ENCODE measurements at regions not wholly inside any gene's neighbourhood (a gene's known extent, or its start where the extent isn't known, plus 50 kb on each side); places are given as distances from the start of the nearest gene placed in this dataset.
"Not testable (repeated sequence)": the region's sequence is repeated elsewhere in the genome, so short reads cannot be mapped to it uniquely, and the experiment has no call there.

GRCh38 chr5:44949687-44950086 lies 140.9 kb downstream of the MRPS30 start:
- Histone ChIP-seq H3K4me3 (replicated peaks in 1 of 3) (no peak overlapping the region), H3K27ac (no peak overlapping the region), H3K36me3 (no peaks in the 10 kb centered on the region), H3K27me3 (no peaks in the 10 kb centered on the region), H3K9me3 (no peaks in the 10 kb centered on the region), H3K4me1 (peaks cover 9 to 10% of the 10 kb centered on the region in 2 donors)
- intact Hi-C loops (cut with DNase I): no loop called here
- TF ChIP-seq POLR2A (IDR thresholded peaks at IDR 0.05): no peak
- TF ChIP-seq, protein P1, sequence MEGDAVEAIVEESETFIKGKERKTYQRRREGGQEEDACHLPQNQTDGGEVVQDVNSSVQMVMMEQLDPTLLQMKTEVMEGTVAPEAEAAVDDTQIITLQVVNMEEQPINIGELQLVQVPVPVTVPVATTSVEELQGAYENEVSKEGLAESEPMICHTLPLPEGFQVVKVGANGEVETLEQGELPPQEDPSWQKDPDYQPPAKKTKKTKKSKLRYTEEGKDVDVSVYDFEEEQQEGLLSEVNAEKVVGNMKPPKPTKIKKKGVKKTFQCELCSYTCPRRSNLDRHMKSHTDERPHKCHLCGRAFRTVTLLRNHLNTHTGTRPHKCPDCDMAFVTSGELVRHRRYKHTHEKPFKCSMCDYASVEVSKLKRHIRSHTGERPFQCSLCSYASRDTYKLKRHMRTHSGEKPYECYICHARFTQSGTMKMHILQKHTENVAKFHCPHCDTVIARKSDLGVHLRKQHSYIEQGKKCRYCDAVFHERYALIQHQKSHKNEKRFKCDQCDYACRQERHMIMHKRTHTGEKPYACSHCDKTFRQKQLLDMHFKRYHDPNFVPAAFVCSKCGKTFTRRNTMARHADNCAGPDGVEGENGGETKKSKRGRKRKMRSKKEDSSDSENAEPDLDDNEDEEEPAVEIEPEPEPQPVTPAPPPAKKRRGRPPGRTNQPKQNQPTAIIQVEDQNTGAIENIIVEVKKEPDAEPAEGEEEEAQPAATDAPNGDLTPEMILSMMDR (IDR thresholded peaks at IDR 0.05): no peak
- WGBS, 2 donors: 84 to 91% methylated on average over 4 of the region's 4 CpGs
- no peak for DNase-seq

- 38 to 44% methylated on average over 3 of the region's 3 CpGs for WGBS, 2 donors
- peaks cover 9 to 10% of the 10 kb centered on the region in 2 donors for H3K4me1 ChIP-seq
- no peaks in the 10 kb centered on the region for H3K9me3 ChIP-seq
- H3K27ac ChIP-seq: peak overlapping the region in 2 of 3 donors; percentile 30 to 61
- no peak overlapping the region for H3K4me3 ChIP-seq (replicated peaks in 1 of 3)
- DNase-seq: peak; percentile 28 to 35
- TF ChIP-seq, protein P1 (IDR thresholded peaks at IDR 0.05): no peak
- TF ChIP-seq POLR2A (IDR thresholded peaks at IDR 0.05): no peak
- no peaks in the 10 kb centered on the region for H3K27me3 ChIP-seq
- no peaks in the 10 kb centered on the region for H3K36me3 ChIP-seq
- intact Hi-C loops (cut with DNase I): no loop called here
Measured at GRCh38 chr5:44951371-44951770, 142.6 kb downstream of the MRPS30 start.

DNA sequence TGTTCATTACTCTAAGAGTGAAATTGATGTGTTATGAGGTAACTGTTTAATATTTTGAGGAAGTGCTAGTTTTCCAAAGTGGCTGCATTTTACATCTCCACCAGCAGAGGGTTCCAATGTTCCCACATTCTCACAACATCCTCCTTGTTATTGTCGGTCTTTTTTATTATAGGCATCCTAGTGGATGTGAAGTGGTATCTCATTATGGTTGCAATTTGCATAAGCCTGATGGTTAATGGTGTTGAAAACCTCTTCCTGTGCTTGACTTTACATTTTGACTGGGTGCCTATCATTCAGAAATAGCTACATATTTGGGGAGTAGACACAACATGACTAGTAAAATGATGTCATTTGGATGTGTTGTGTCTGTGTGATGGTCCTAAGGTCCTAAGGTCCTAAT lies 143.6 kb downstream of the MRPS30 start:
- DNase-seq: no peak
- intact Hi-C loops (cut with DNase I): no loop called here
- TF ChIP-seq POLR2A (IDR thresholded peaks at IDR 0.05): no peak
- TF ChIP-seq, protein P1 (IDR thresholded peaks at IDR 0.05): peak in 3 of 6 experiments; percentile 38 to 57 (median 46)
- Histone ChIP-seq H3K27me3 (no peaks in the 10 kb centered on the region), H3K36me3 (no peaks in the 10 kb centered on the region), H3K4me1 (peaks cover 9 to 10% of the 10 kb centered on the region in 2 donors), H3K4me3 (replicated peaks in 1 of 3) (no peak overlapping the region), H3K27ac (no peak overlapping the region), H3K9me3 (no peaks in the 10 kb centered on the region)
- WGBS, 2 donors: 31 to 46% methylated on average over 1 of the region's 1 CpG

- Histone ChIP-seq H3K27ac (no peak overlapping the region), H3K36me3 (no peaks in the 10 kb centered on the region), H3K4me3 (replicated peaks in 1 of 3) (no peak overlapping the region), H3K9me3 (no peaks in the 10 kb centered on the region), H3K27me3 (no peaks in the 10 kb centered on the region), H3K4me1 (peaks cover 9 to 10% of the 10 kb centered on the region in 2 donors)
- 67 to 76% methylated on average over 2 of the region's 2 CpGs for WGBS, 2 donors
- intact Hi-C loops (cut with DNase I): no loop called here
- DNase-seq: no peak
- no peak for TF ChIP-seq POLR2A (IDR thresholded peaks at IDR 0.05)
Measured at GRCh38 chr5:44953078-44953477, 144.3 kb downstream of the MRPS30 start.

DNA sequence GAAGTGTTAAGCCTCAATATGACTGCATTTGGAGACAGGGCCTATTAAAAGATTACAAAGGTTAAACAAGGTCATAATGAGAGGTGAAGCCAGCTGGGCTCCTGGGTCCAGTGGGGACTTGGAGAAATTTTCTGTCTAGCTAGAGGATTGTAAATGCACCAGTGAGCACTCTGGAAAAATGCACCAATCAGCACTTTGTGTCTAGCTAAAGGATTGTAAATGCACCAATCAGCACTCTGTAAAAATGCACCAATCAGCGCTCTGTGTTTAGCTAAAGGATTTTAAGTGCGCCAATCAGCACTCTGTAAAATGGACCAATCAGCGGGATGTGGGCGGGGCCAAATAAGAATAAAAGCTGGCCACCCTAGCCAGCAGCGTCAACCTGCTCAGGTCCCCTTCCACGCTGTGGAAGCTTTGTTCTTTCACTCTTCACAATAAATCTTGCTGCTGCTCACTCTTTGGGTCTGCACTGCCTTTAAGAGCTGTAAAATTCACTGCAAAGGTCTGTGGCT lies 150.3 kb downstream of the MRPS30 start:
- H3K4me3 ChIP-seq (replicated peaks in 1 of 3); H3K4me1 ChIP-seq; intact Hi-C loops (cut with DNase I); DNase-seq; H3K9me3 ChIP-seq; H3K36me3 ChIP-seq; H3K27ac ChIP-seq; H3K27me3 ChIP-seq: not testable (repeated sequence)
- 91 to 98% methylated on average over 6 of the region's 6 CpGs for WGBS, 2 donors

DNA sequence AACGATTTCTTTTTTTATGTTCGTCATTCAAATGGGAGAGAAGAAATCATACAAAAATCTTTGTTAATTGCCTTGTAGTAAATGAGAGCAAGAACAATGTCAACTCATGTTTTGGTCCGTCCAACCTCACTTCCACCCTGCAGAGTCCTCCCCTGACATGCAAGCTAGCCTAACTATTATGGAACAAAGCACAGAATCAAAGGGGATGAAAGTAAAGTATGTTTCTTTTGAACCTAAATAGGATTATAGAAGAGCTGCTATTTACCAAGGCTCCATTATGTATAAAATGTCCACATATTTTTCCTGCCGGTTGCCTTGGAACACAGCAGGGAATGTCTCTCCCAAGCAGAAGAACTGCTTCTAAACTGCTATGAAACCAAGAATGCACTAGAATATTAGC lies 161.1 kb downstream of the MRPS30 start:
- Histone ChIP-seq H3K27ac (no peak overlapping the region), H3K4me1 (no peaks in the 10 kb centered on the region), H3K27me3 (no peaks in the 10 kb centered on the region), H3K36me3 (no peaks in the 10 kb centered on the region), H3K4me3 (replicated peaks in 1 of 3) (no peak overlapping the region), H3K9me3 (no peaks in the 10 kb centered on the region)
- WGBS, 2 donors: 85 to 94% methylated on average over 4 of the region's 4 CpGs
- TF ChIP-seq, protein P1 (IDR thresholded peaks at IDR 0.05): no peak
- TF ChIP-seq POLR2A (IDR thresholded peaks at IDR 0.05): no peak
- no peak for DNase-seq
- intact Hi-C loops (cut with DNase I): no loop called here

- H3K27ac ChIP-seq; H3K9me3 ChIP-seq; H3K27me3 ChIP-seq; DNase-seq; H3K4me1 ChIP-seq; intact Hi-C loops (cut with DNase I); H3K4me3 ChIP-seq (replicated peaks in 1 of 3); H3K36me3 ChIP-seq: not testable (repeated sequence)
- WGBS, 2 donors: 89 to 92% methylated on average over 2 of the region's 2 CpGs
Measured at GRCh38 chr5:44970963-44971362, 162.2 kb downstream of the MRPS30 start.
